ENCODE measurements at regions not wholly inside any gene's neighbourhood (a gene's known extent, or its start where the extent isn't known, plus 50 kb on each side); places are given as distances from the start of the nearest gene placed in this dataset.

GRCh38 chr13:68046903-68047302 lies 816.8 kb upstream of the PCDH9 start:
- H3K14ac ChIP-seq (ENCODE audit: insufficient read length): no peak overlapping the region
- H4K91ac ChIP-seq (replicated peaks; ENCODE audit: insufficient read length, low read length): no peak overlapping the region
- DNase-seq (ENCODE audit: low read depth in 1 of 2, low spot score in 2 of 2) (no peak), FAIRE-seq (no peak)
- no peak overlapping the region for H3K18ac ChIP-seq (ENCODE audit: extremely low read depth, low read length)
- H3K9me3 ChIP-seq (ENCODE audit: insufficient read depth in 2 of 2, low read depth in 1 of 2, low read length in 1 of 2): no peaks in the 10 kb centered on the region
- WGBS, 2 experiments (ENCODE audit: extremely low coverage in 1 of 2, insufficient coverage in 1 of 2, insufficient read length in 1 of 2, insufficient replicate concordance in 2 of 2, low coverage in 1 of 2, low lambda C conversion rate in 2 of 2, missing lambda C conversion rate in 1 of 2): 94% methylated on average over 2 of the region's 2 CpGs; no CpG with 5 or more reads in 1 of the 2 experiments
- no peak overlapping the region for H4K5ac ChIP-seq (ENCODE audit: insufficient read length, low read depth, low read length)
- H3K79me1 ChIP-seq (ENCODE audit: low read depth, low read length): no peaks in the 10 kb centered on the region
- H2BK20ac ChIP-seq (ENCODE audit: low read length): no peak overlapping the region
- no peak overlapping the region for H3K23ac ChIP-seq (ENCODE audit: insufficient read length)
- H3K9ac ChIP-seq (replicated peaks in 1 of 4; ENCODE audit: extremely low read depth in 1 of 4, low read depth in 3 of 4, low read length in 3 of 4): no peak overlapping the region
- no peaks in the 10 kb centered on the region for H3K36me3 ChIP-seq (ENCODE audit: control insufficient read depth in 2 of 4, insufficient read depth in 4 of 4, low read length in 3 of 4)
- no peak overlapping the region for H2AFZ ChIP-seq (ENCODE audit: low read length)
- H3K4me2 ChIP-seq (ENCODE audit: insufficient read depth in 1 of 2, low read depth in 2 of 2, low read length in 2 of 2): no peak overlapping the region
- H3K4me3 ChIP-seq (ENCODE audit: extremely low read depth in 1 of 4, insufficient read depth in 2 of 4, low read depth in 3 of 4, low read length in 4 of 4): no peak overlapping the region
- H4K8ac ChIP-seq (ENCODE audit: extremely low read depth, insufficient read depth, low read length): no peak overlapping the region
- H3K23me2 ChIP-seq (ENCODE audit: low read depth, low read length): no peaks in the 10 kb centered on the region
- no peak overlapping the region for H3K4ac ChIP-seq (replicated peaks; ENCODE audit: insufficient read length, low read depth, low read length)
- TF ChIP-seq USF2 (IDR thresholded peaks at IDR 0.05; ENCODE audit: low read length) (no peak), BRCA1 (IDR thresholded peaks at IDR 0.05; ENCODE audit: low read depth, low read length) (no peak), NANOG (IDR thresholded peaks at IDR 0.05; ENCODE audit: insufficient read depth, low read depth, low read length, poor library complexity, severe bottlenecking) (no peak), EZH2 (IDR thresholded peaks at IDR 0.05; ENCODE audit: low read depth, low read length, severe bottlenecking) (no peak), SP2 (IDR thresholded peaks at IDR 0.05; ENCODE audit: low read length) (no peak), POLR2AphosphoS5 (IDR thresholded peaks at IDR 0.05; ENCODE audit: low read depth, low read length) (no peak), JUND (IDR thresholded peaks at IDR 0.05; ENCODE audit: low read length) (no peak), CHD2 (IDR thresholded peaks at IDR 0.05; ENCODE audit: low read length) (no peak), POU5F1 (IDR thresholded peaks at IDR 0.05; ENCODE audit: low read depth, low read length) (no peak), CREB1 (IDR thresholded peaks at IDR 0.05) (no peak), RFX5 (IDR thresholded peaks at IDR 0.05; ENCODE audit: borderline replicate concordance, low read depth, low read length) (no peak)
- H4K20me1 ChIP-seq (replicated peaks in 1 of 2; ENCODE audit: control insufficient read depth in 1 of 2, insufficient read depth in 2 of 2, low read length in 2 of 2): no peaks in the 10 kb centered on the region
- no peaks in the 10 kb centered on the region for H3K79me2 ChIP-seq (ENCODE audit: control insufficient read depth in 1 of 2, insufficient read depth in 2 of 2, low read length in 2 of 2)
- H2BK5ac ChIP-seq (ENCODE audit: low read depth, low read length): no peak overlapping the region
- no peaks in the 10 kb centered on the region for H3K27me3 ChIP-seq (replicated peaks in 1 of 4; ENCODE audit: control insufficient read depth in 3 of 4, extremely low read depth in 1 of 4, insufficient read depth in 3 of 4, low read length in 3 of 4)
- no peaks in the 10 kb centered on the region for H3K4me1 ChIP-seq (replicated peaks in 1 of 4; ENCODE audit: control insufficient read depth in 3 of 4, insufficient read depth in 4 of 4, low read length in 3 of 4)
- ChIA-PET CTCF (ENCODE audit: partially characterized antibody) (no interaction called here), POLR2A (ENCODE audit: partially characterized antibody) (no interaction called here)
- H2BK12ac ChIP-seq (ENCODE audit: low read depth, low read length): no peak overlapping the region
- H3K56ac ChIP-seq (replicated peaks; ENCODE audit: insufficient read length, low read depth, low read length): no peak overlapping the region
- no peak overlapping the region for H2AK5ac ChIP-seq (ENCODE audit: low read depth, low read length)
- no peak overlapping the region for H2BK15ac ChIP-seq (ENCODE audit: low read length)
- no peak overlapping the region for H3K27ac ChIP-seq (ENCODE audit: low read depth, low read length)
- no peak overlapping the region for H2BK120ac ChIP-seq (replicated peaks; ENCODE audit: low read depth, low read length)

All from H1 (cell line).